H9 (cell line): ENCODE measurements at regions not wholly inside any gene's neighbourhood (a gene's known extent, or its start where the extent isn't known, plus 50 kb on each side); places are given as distances from the start of the nearest gene placed in this dataset.

ENCODE experiments used
- DNase-seq: peaks from one replicate; pipeline ENCODE4 v3.0.0-alpha.2; 2017
- H2AFZ ChIP-seq: one replicate; pipeline ENCODE4 v1.6.1; 2013; ENCODE audit warnings: mild to moderate bottlenecking, low read length, control low read depth, moderate library complexity
- H2AK5ac ChIP-seq: 2 replicates; pipeline ENCODE4 v1.6.1; 2013; ENCODE audit warnings: low read length, control low read depth, mixed read lengths; ENCODE audit not compliant: insufficient read length
- H2BK120ac ChIP-seq: one replicate; pipeline ENCODE4 v1.6.1; 2013; ENCODE audit warnings: low read depth, mild to moderate bottlenecking, low read length, control low read depth, inconsistent platforms; ENCODE audit not compliant: poor library complexity, severe bottlenecking
- H2BK12ac ChIP-seq: 2 replicates; pipeline ENCODE4 v1.6.1; 2013; ENCODE audit warnings: low read length, control low read depth, mixed read lengths, low read depth; ENCODE audit not compliant: insufficient read length
- H2BK15ac ChIP-seq: 2 replicates; pipeline ENCODE4 v1.6.1; 2013; ENCODE audit warnings: low read depth, low read length, control low read depth
- H2BK20ac ChIP-seq: one replicate; pipeline ENCODE4 v1.6.1; 2013; ENCODE audit warnings: low read depth, mild to moderate bottlenecking, low read length, control low read depth, inconsistent platforms; ENCODE audit not compliant: poor library complexity, severe bottlenecking
- H2BK5ac ChIP-seq: 2 replicates; pipeline ENCODE4 v1.6.1; 2013; ENCODE audit warnings: low read length, control low read depth, mixed read lengths; ENCODE audit not compliant: insufficient read length
- H3K14ac ChIP-seq: 2 replicates; pipeline ENCODE4 v1.6.1; 2013; ENCODE audit warnings: low read length, control low read depth; ENCODE audit not compliant: insufficient read depth
- H3K18ac ChIP-seq: 2 replicates; pipeline ENCODE4 v1.6.1; 2013; ENCODE audit warnings: low read depth, mild to moderate bottlenecking, mixed read lengths, low read length, control low read depth; ENCODE audit not compliant: insufficient read length
- H3K23ac ChIP-seq: 2 replicates; pipeline ENCODE4 v1.6.1; 2013; ENCODE audit warnings: low read length, control low read depth, mixed read lengths, low read depth; ENCODE audit not compliant: insufficient read length
- H3K23me2 ChIP-seq: 2 replicates; pipeline ENCODE4 v1.6.1; 2013; ENCODE audit warnings: low read depth, mild to moderate bottlenecking, mixed read lengths, low read length, control low read depth; ENCODE audit not compliant: insufficient read length, poor library complexity, severe bottlenecking
- H3K27ac ChIP-seq: 2 replicates; pipeline ENCODE4 v1.5.1; 2013; ENCODE audit warnings: low read length, control low read depth, mixed read lengths, low read depth; ENCODE audit not compliant: insufficient read length
- H3K27me3 ChIP-seq: 2 replicates; pipeline ENCODE4 v1.6.1; 2013; ENCODE audit warnings: low read length, control low read depth, inconsistent platforms; ENCODE audit not compliant: insufficient read depth
- H3K4ac ChIP-seq: 2 replicates; pipeline ENCODE4 v1.6.1; 2013; ENCODE audit warnings: low read depth, mild to moderate bottlenecking, control low read depth, inconsistent platforms, low read length, moderate library complexity
- H3K4me1 ChIP-seq: 2 replicates; pipeline ENCODE4 v1.6.1; 2013; ENCODE audit warnings: low read length, control low read depth, inconsistent platforms; ENCODE audit not compliant: insufficient read depth
- H3K4me2 ChIP-seq: 2 replicates; pipeline ENCODE4 v1.6.1; 2013; ENCODE audit warnings: low read length, control low read depth, mixed read lengths; ENCODE audit not compliant: insufficient read length, insufficient read depth
- H3K56ac ChIP-seq: 2 replicates; pipeline ENCODE4 v1.6.1; 2013; ENCODE audit warnings: low read depth, mild to moderate bottlenecking, mixed read lengths, low read length, control low read depth; ENCODE audit not compliant: insufficient read length
- H3K79me1 ChIP-seq: 2 replicates; pipeline ENCODE4 v1.6.1; 2013; ENCODE audit warnings: low read depth, mild to moderate bottlenecking, moderate library complexity, low read length, control low read depth, inconsistent platforms; ENCODE audit not compliant: insufficient read depth, poor library complexity, severe bottlenecking
- H3K79me2 ChIP-seq: 2 replicates; pipeline ENCODE4 v1.6.1; 2013; ENCODE audit warnings: low read length, control low read depth, inconsistent platforms; ENCODE audit not compliant: insufficient read depth
- H3K9ac ChIP-seq: 2 replicates; pipeline ENCODE4 v1.6.1; 2013; ENCODE audit warnings: low read length, control low read depth, mixed read lengths; ENCODE audit not compliant: insufficient read length; ENCODE audit errors: extremely low read depth
- H3K9me3 ChIP-seq: one replicate; pipeline ENCODE4 v1.6.1; 2013; ENCODE audit warnings: low read depth, low read length, inconsistent platforms; ENCODE audit not compliant: control insufficient read depth
- H3T11ph ChIP-seq: one replicate; pipeline ENCODE4 v1.6.1; 2013; ENCODE audit warnings: mild to moderate bottlenecking, low read length, control low read depth, inconsistent platforms
- H4K20me1 ChIP-seq: one replicate; pipeline ENCODE4 v1.6.1; 2013; ENCODE audit not compliant: control insufficient read depth, insufficient read length, insufficient read depth
- H4K5ac ChIP-seq: 2 replicates; pipeline ENCODE4 v1.6.1; 2013; ENCODE audit warnings: low read depth, mild to moderate bottlenecking, mixed read lengths, low read length, control low read depth; ENCODE audit not compliant: insufficient read length
- H4K8ac ChIP-seq: replicated peaks from 2 replicates; pipeline ENCODE4 v1.6.1; 2013; ENCODE audit warnings: low read length, control low read depth, mixed read lengths, low read depth; ENCODE audit not compliant: insufficient read length
- H4K91ac ChIP-seq: 2 replicates; pipeline ENCODE4 v1.6.1; 2013; ENCODE audit warnings: low read depth, mild to moderate bottlenecking, moderate library complexity, mixed read lengths, low read length, control low read depth; ENCODE audit not compliant: insufficient read length
- H3K27ac Mint-ChIP-seq, 3 experiments: 2 replicates in 2 of 3; 3 replicates in 1 of 3; pipeline ENCODE4 v1.8.0; 2020 to 2021; ENCODE audit warnings: mixed read lengths in 3 of 3, mild to moderate bottlenecking in 1 of 3, moderate library complexity in 1 of 3
- H3K27me3 Mint-ChIP-seq: 2 replicates; pipeline ENCODE4 v1.8.0; 2021; ENCODE audit warnings: low read depth, mild to moderate bottlenecking, moderate library complexity, mixed read lengths
- H3K36me3 Mint-ChIP-seq, 3 experiments: 2 replicates in 2 of 3; 3 replicates in 1 of 3; pipeline ENCODE4 v1.8.0; 2020 to 2021; ENCODE audit warnings: low read depth in 3 of 3, mixed read lengths in 3 of 3; ENCODE audit not compliant: insufficient read depth in 1 of 3
- H3K4me1 Mint-ChIP-seq, 2 experiments: 2 replicates each; pipeline ENCODE4 v1.8.0; 2020; ENCODE audit warnings: mixed read lengths in 2 of 2
- H3K4me3 Mint-ChIP-seq, 2 experiments: 2 replicates in 1 of 2; 3 replicates in 1 of 2; pipeline ENCODE4 v1.8.0; 2020 to 2021; ENCODE audit warnings: mild to moderate bottlenecking in 2 of 2, mixed read lengths in 2 of 2, moderate library complexity in 1 of 2
- H3K9me3 Mint-ChIP-seq, 2 experiments: 2 replicates in 1 of 2; 3 replicates in 1 of 2; pipeline ENCODE4 v1.8.0; 2020; ENCODE audit warnings: mild to moderate bottlenecking in 2 of 2, mixed read lengths in 2 of 2, moderate library complexity in 1 of 2
- WGBS: extraction: QIAGEN DNeasy Blood & Tissue Kit; methylation state at CpG from one replicate; pipeline ENCODE4 v1.1.7; 2013; ENCODE audit warnings: missing lambda C conversion rate, low lambda C conversion rate, mixed read lengths; ENCODE audit not compliant: insufficient read length; ENCODE audit errors: extremely low coverage; 5-methylcytosine and 5-hydroxymethylcytosine counted together
- TF ChIP-seq, protein P1 (sequence below): fragments of 200-600 bp; sonication (generic); conservative IDR thresholded peaks from 3 replicates; pipeline ENCODE4 v1.8.0; 2021; ENCODE audit warnings: antibody characterized with exemption, mild to moderate bottlenecking

DNA sequence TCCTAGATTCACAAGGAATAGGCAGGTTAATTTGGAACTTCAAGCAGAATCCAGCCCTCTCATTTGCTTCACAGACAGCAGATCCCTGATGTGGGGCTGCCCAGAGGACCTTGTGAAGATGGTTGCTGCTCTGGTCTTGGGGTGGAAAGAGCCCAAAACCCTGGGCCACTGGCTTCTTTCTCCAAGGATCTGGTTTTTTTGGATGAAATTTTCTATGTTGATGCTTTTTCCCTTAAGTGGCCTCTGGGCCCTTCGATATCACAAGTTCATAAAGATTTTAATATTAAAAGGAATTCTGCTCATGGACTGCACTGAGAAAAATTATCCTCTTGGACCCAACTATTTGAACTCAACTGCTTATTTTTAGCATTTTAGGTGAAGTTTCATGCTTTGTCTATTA lies 421.1 kb downstream of the KLF5 start:
- Histone ChIP-seq H3K18ac (no peak overlapping the region), H4K91ac (no peak overlapping the region), H3K14ac (no peak overlapping the region), H2AFZ (no peak overlapping the region), H2BK15ac (no peak overlapping the region), H3T11ph (no peak overlapping the region), H4K20me1 (no peaks in the 10 kb centered on the region), H3K27ac (no peak overlapping the region), H2BK120ac (no peak overlapping the region), H3K79me1 (no peaks in the 10 kb centered on the region), H3K4me1 (no peaks in the 10 kb centered on the region), H3K79me2 (no peaks in the 10 kb centered on the region), H3K4ac (no peak overlapping the region), H2AK5ac (no peak overlapping the region), H3K23ac (no peak overlapping the region), H3K4me2 (no peak overlapping the region), H2BK20ac (no peak overlapping the region), H4K8ac (no peak overlapping the region), H3K9me3 (no peaks in the 10 kb centered on the region), H3K9ac (no peak overlapping the region), H2BK5ac (no peak overlapping the region), H4K5ac (no peak overlapping the region), H3K27me3 (no peaks in the 10 kb centered on the region), H3K56ac (no peak overlapping the region), H2BK12ac (no peak overlapping the region), H3K23me2 (no peaks in the 10 kb centered on the region)
- H3K27me3 Mint-ChIP-seq, result no peaks in the 10 kb centered on the region
- H3K4me1 Mint-ChIP-seq, result no peaks in the 10 kb centered on the region
- no peak for DNase-seq
- H3K36me3 Mint-ChIP-seq, result no peaks in the 10 kb centered on the region
- WGBS, result no CpG with 5 or more reads among the region's 1 CpG
- no peak overlapping the region for H3K27ac Mint-ChIP-seq
- TF ChIP-seq, protein P1, sequence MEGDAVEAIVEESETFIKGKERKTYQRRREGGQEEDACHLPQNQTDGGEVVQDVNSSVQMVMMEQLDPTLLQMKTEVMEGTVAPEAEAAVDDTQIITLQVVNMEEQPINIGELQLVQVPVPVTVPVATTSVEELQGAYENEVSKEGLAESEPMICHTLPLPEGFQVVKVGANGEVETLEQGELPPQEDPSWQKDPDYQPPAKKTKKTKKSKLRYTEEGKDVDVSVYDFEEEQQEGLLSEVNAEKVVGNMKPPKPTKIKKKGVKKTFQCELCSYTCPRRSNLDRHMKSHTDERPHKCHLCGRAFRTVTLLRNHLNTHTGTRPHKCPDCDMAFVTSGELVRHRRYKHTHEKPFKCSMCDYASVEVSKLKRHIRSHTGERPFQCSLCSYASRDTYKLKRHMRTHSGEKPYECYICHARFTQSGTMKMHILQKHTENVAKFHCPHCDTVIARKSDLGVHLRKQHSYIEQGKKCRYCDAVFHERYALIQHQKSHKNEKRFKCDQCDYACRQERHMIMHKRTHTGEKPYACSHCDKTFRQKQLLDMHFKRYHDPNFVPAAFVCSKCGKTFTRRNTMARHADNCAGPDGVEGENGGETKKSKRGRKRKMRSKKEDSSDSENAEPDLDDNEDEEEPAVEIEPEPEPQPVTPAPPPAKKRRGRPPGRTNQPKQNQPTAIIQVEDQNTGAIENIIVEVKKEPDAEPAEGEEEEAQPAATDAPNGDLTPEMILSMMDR, result no peak
- H3K4me3 Mint-ChIP-seq, result no peak overlapping the region
- no peaks in the 10 kb centered on the region for H3K9me3 Mint-ChIP-seq
